ENCODE measurements at regions not wholly inside any gene's neighbourhood (a gene's known extent, or its start where the extent isn't known, plus 50 kb on each side); places are given as distances from the start of the nearest gene placed in this dataset.

- TF ChIP-seq, protein P1, sequence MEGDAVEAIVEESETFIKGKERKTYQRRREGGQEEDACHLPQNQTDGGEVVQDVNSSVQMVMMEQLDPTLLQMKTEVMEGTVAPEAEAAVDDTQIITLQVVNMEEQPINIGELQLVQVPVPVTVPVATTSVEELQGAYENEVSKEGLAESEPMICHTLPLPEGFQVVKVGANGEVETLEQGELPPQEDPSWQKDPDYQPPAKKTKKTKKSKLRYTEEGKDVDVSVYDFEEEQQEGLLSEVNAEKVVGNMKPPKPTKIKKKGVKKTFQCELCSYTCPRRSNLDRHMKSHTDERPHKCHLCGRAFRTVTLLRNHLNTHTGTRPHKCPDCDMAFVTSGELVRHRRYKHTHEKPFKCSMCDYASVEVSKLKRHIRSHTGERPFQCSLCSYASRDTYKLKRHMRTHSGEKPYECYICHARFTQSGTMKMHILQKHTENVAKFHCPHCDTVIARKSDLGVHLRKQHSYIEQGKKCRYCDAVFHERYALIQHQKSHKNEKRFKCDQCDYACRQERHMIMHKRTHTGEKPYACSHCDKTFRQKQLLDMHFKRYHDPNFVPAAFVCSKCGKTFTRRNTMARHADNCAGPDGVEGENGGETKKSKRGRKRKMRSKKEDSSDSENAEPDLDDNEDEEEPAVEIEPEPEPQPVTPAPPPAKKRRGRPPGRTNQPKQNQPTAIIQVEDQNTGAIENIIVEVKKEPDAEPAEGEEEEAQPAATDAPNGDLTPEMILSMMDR (IDR thresholded peaks at IDR 0.05) = no peak
- TF ChIP-seq FOSL2 (IDR thresholded peaks at IDR 0.05) = no peak
- TF ChIP-seq FOSL2 (CRISPR knock-in tag; IDR thresholded peaks at IDR 0.05) = no peak
- no peak for TF ChIP-seq HDAC2 (IDR thresholded peaks at IDR 0.05)
- TF ChIP-seq KDM5A (IDR thresholded peaks at IDR 0.05) = no peak
- no peak for TF ChIP-seq MAX (IDR thresholded peaks at IDR 0.05)
- TF ChIP-seq ELK1 (IDR thresholded peaks at IDR 0.05; ENCODE audit: low read depth, low read length) = no peak
Measured at GRCh38 chr3:148090156-148090555, 607.5 kb upstream of the AGTR1 start.
